HG03097 (cell line): ENCODE measurements at regions not wholly inside any gene's neighbourhood (a gene's known extent, or its start where the extent isn't known, plus 50 kb on each side); places are given as distances from the start of the nearest gene placed in this dataset.

Experiments used
- ATAC-seq: cut with Tn5 transposase; IDR thresholded peaks from one replicate; pipeline ENCODE4 v1.9.1; 2021; ENCODE audit not compliant: unreplicated experiment, low FRiP score

GRCh38 chr5:39599721-39600431 lies 175.1 kb upstream of the DAB2 start:
- no peak for ATAC-seq

GRCh38 chr5:39598661-39599248 lies 174.0 kb upstream of the DAB2 start:
- no peak for ATAC-seq

GRCh38 chr5:39588179-39588578 lies 163.4 kb upstream of the DAB2 start:
- ATAC-seq, result no peak

GRCh38 chr5:39587675-39588074 lies 162.9 kb upstream of the DAB2 start:
- ATAC-seq, result no peak

- ATAC-seq, result no peak
Measured at GRCh38 chr5:39586185-39586584, 161.4 kb upstream of the DAB2 start.

GRCh38 chr5:39584927-39585326 lies 160.1 kb upstream of the DAB2 start:
- ATAC-seq, result no peak

GRCh38 chr5:39580702-39581453 lies 156.1 kb upstream of the DAB2 start:
- no peak for ATAC-seq

GRCh38 chr5:39579750-39580149 lies 155.0 kb upstream of the DAB2 start:
- no peak for ATAC-seq

- no peak for ATAC-seq
Measured at GRCh38 chr5:39578887-39579497, 154.2 kb upstream of the DAB2 start.

- no peak for ATAC-seq
Measured at GRCh38 chr5:39577529-39577928, 152.7 kb upstream of the DAB2 start.

GRCh38 chr5:39570403-39571027 lies 145.7 kb upstream of the DAB2 start:
- no peak for ATAC-seq

GRCh38 chr5:39569857-39570256 lies 145.1 kb upstream of the DAB2 start:
- ATAC-seq, result no peak

GRCh38 chr5:39566891-39567290 lies 142.1 kb upstream of the DAB2 start:
- ATAC-seq, result no peak

- ATAC-seq, result no peak
Measured at GRCh38 chr5:39566029-39566428, 141.2 kb upstream of the DAB2 start.

GRCh38 chr5:39561421-39561820 lies 136.6 kb upstream of the DAB2 start:
- no peak for ATAC-seq

GRCh38 chr5:39560726-39561125 lies 135.9 kb upstream of the DAB2 start:
- no peak for ATAC-seq

- no peak for ATAC-seq
Measured at GRCh38 chr5:39559923-39560322, 135.1 kb upstream of the DAB2 start.

- ATAC-seq, result no peak
Measured at GRCh38 chr5:39558541-39558940, 133.8 kb upstream of the DAB2 start.

- no peak for ATAC-seq
Measured at GRCh38 chr5:39555788-39556187, 131.0 kb upstream of the DAB2 start.

- ATAC-seq, result no peak
Measured at GRCh38 chr5:39547553-39548154, 122.9 kb upstream of the DAB2 start.

GRCh38 chr5:39544941-39545340 lies 120.2 kb upstream of the DAB2 start:
- no peak for ATAC-seq
